Activated T-helper 17 cell treated with anti-CD3 and anti-CD28 coated beads, Interleukin-2, amount 50 U/mL, for 72 hours (primary cell): ENCODE measurements at regions not wholly inside any gene's neighbourhood (a gene's known extent, or its start where the extent isn't known, plus 50 kb on each side); places are given as distances from the start of the nearest gene placed in this dataset.
"Not testable (repeated sequence)": the region's sequence is repeated elsewhere in the genome, so short reads cannot be mapped to it uniquely, and the experiment has no call there.

Experiments
- ATAC-seq: fragments of 150-1000 bp; cut with Tn5 transposase; replicated peaks from 2 replicates; pipeline ENCODE4 v1.10.0; 2021; ENCODE audit warnings: mild to moderate bottlenecking, moderate library complexity
- H3K27ac Mint-ChIP-seq: one replicate; pipeline ENCODE4 v1.8.0; 2022; ENCODE audit warnings: mixed read lengths
- H3K27me3 Mint-ChIP-seq: one replicate; pipeline ENCODE4 v1.8.0; 2022; ENCODE audit warnings: mixed read lengths
- H3K36me3 Mint-ChIP-seq: one replicate; pipeline ENCODE4 v1.8.0; 2022; ENCODE audit warnings: low read depth, mild to moderate bottlenecking, mixed read lengths
- H3K4me1 Mint-ChIP-seq: one replicate; pipeline ENCODE4 v1.8.0; 2022; ENCODE audit warnings: mixed read lengths
- H3K4me3 Mint-ChIP-seq: one replicate; pipeline ENCODE4 v1.8.0; 2022; ENCODE audit warnings: mild to moderate bottlenecking, mixed read lengths
- H3K9me3 Mint-ChIP-seq: one replicate; pipeline ENCODE4 v1.8.0; 2022; ENCODE audit warnings: mixed read lengths

DNA sequence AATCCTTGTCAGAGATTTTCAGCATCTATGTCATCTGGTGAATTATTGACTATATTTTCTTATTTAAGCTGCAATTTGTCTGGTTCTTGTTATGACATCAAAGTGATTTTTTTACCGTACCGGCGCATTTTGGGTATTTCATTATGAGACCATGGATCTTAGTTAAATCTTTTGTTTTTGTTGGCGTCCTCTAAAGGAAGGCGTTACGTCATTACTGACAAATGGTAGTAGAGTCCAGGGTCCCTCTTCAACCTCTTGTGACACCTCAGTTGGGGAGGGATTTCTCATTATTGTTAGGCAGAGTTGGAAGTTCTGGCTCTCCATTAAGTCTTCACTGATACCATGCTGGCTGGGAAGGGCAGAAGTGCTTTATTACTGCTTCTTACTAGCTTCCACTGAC lies 175.8 kb upstream of the MMADHC start:
- Mint-ChIP-seq H3K4me3 (no peak overlapping the region), H3K27ac (no peak overlapping the region), H3K27me3 (no peaks in the 10 kb centered on the region), H3K9me3 (peaks cover 3% of the 10 kb centered on the region), H3K36me3 (no peaks in the 10 kb centered on the region), H3K4me1 (no peaks in the 10 kb centered on the region)
- no peak for ATAC-seq

DNA sequence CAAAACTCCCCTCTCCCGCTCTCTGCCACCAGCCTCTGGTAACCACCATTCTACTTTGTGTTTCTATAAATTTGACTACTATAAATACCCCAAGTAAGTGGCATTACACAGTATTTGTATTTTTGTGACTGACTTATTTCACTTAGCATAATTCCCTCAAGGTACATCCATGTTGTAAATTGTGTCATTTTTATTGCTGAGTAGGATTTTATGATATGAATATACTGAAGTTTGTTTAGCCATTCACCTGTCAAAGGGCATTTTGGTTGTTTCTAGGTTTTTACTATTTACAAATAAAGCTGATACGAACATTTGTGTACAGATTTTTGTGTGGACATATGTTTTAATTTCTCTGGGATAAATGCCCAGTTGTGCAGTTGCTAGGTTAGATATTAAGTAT lies 174.0 kb upstream of the MMADHC start:
- ATAC-seq = no peak
- H3K4me1 Mint-ChIP-seq = no peaks in the 10 kb centered on the region
- peaks cover 3% of the 10 kb centered on the region for H3K9me3 Mint-ChIP-seq
- no peaks in the 10 kb centered on the region for H3K36me3 Mint-ChIP-seq
- no peak overlapping the region for H3K27ac Mint-ChIP-seq
- H3K4me3 Mint-ChIP-seq = no peak overlapping the region
- H3K27me3 Mint-ChIP-seq = no peaks in the 10 kb centered on the region

DNA sequence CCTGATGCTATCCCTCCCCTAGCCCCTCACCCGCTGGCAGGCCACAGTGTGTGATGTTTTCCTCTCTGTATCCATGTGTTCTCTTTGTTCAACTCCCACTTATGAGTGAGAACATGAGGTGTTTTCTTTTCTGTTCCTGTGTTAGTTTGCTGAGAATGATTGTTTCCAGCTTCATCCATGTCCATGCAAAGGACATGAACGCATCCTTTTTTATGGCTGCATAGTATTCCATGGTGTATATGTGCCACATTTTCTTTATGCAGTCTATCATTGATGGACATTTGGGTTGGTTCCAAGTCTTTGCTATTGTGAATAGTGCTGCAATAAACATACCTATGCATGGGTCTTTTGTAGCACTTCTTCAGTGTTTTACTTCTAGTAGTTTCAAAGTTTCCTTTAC lies 171.8 kb upstream of the MMADHC start:
- H3K9me3 Mint-ChIP-seq, H3K4me1 Mint-ChIP-seq, H3K27me3 Mint-ChIP-seq, H3K36me3 Mint-ChIP-seq, H3K27ac Mint-ChIP-seq, ATAC-seq, H3K4me3 Mint-ChIP-seq: not testable (repeated sequence)

DNA sequence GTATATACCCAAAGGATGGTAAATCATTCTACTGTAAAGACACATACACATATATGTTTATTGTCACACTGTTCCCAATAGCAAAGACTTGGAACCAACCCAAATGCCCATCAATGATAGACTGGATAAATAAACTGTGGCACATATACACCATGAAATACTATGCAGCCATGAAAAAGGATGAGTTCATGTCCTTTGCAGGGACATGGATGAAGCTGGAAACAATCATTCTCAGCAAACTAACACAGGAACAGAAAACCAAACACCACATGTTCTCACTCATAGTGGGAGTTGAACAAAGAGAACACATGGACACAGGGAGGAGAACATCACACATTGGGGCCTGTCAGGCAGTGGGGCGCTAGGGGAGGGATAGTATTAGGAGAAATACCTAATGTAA lies 167.1 kb upstream of the MMADHC start:
- H3K27me3 Mint-ChIP-seq, H3K36me3 Mint-ChIP-seq, H3K9me3 Mint-ChIP-seq, ATAC-seq, H3K4me1 Mint-ChIP-seq, H3K27ac Mint-ChIP-seq, H3K4me3 Mint-ChIP-seq: not testable (repeated sequence)

DNA sequence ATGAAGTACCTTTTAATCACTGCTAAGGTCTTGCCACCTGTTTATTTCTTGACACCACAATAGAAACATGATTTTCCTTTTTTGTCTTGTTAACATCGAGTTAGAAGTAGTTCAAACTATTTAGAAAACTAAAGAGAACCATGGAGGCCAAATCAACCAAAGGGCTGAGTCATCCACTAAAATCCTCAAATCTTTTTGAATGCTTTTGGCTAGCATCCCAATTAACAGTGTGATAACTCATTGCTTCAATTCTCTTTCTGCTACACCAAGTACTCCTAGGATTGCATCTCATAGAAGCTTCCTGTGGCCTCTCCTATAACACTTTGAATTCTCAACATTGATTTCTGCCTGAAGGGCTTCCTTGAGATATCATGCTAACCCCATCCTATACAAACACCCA lies 159.9 kb upstream of the MMADHC start:
- H3K27ac Mint-ChIP-seq = no peak overlapping the region
- no peaks in the 10 kb centered on the region for H3K4me1 Mint-ChIP-seq
- no peaks in the 10 kb centered on the region for H3K36me3 Mint-ChIP-seq
- peaks cover 8% of the 10 kb centered on the region for H3K27me3 Mint-ChIP-seq
- ATAC-seq = no peak
- no peak overlapping the region for H3K4me3 Mint-ChIP-seq
- H3K9me3 Mint-ChIP-seq = no peaks in the 10 kb centered on the region

DNA sequence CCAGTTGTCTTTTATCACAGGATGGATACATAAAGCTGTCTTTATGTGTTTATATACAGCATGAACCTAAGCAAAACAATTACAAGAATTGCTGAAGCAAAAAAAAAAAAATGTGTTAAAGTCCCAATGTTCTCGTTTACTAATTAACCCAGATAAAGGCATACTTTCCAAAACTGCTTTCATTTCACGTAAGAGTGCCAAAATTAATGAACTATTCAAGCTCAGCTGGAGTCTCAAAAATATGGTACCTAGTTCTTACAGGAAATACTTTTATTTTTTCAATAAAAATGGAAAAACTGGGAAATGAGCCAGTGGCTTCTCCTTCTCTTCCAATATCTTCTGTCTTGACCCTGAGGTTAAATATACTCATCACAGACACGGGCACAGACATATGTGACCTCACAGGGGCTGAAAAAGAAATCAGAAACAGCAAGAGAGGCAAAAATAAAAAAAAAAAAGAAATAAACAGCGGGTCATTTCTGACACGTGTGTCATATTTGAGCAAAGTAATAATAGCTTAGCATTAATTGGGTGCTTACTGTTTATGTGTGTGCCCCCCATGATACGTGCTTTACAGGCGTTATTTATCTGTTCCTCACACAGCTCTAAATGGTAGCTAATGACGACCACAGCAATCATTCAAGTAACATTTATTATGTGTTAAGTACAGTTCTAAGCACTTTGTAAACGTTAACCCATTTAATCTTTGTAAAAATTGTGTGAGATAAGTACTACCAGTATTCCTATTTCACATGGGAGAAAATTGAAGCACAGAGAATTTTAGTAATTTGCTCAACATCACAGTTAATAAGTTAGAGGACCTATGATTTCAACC lies 158.0 kb upstream of the MMADHC start:
- no peak overlapping the region for H3K4me3 Mint-ChIP-seq

DNA sequence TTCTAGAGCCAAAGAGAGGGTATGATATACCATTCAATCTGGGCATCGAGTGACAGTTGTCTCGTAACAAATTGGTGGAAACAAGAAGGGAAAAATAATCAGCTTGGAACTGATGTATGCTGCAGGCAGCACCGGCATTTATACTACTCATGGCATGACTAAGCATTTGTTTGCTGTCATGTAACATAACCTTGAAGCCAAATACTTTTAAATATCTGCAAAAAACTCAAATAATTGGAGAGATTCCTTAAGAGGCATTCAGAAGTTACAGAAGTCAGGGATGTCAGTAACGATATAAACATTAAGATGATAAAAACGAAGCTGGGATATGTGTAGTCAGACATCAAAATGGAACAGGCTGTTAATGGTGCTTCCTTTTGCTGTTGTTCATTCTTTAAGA lies 157.3 kb upstream of the MMADHC start:
- Mint-ChIP-seq H3K27ac (no peak overlapping the region), H3K4me3 (no peak overlapping the region), H3K9me3 (no peaks in the 10 kb centered on the region), H3K36me3 (no peaks in the 10 kb centered on the region), H3K27me3 (peaks cover 8% of the 10 kb centered on the region), H3K4me1 (no peaks in the 10 kb centered on the region)
- no peak for ATAC-seq

More for the DNA sequence above, 158.0 kb upstream of the MMADHC start:
- no peaks in the 10 kb centered on the region for H3K36me3 Mint-ChIP-seq
- H3K9me3 Mint-ChIP-seq = no peaks in the 10 kb centered on the region
- H3K4me1 Mint-ChIP-seq = no peaks in the 10 kb centered on the region
- ATAC-seq = no peak
- peaks cover 8% of the 10 kb centered on the region for H3K27me3 Mint-ChIP-seq
- H3K27ac Mint-ChIP-seq = no peak overlapping the region

DNA sequence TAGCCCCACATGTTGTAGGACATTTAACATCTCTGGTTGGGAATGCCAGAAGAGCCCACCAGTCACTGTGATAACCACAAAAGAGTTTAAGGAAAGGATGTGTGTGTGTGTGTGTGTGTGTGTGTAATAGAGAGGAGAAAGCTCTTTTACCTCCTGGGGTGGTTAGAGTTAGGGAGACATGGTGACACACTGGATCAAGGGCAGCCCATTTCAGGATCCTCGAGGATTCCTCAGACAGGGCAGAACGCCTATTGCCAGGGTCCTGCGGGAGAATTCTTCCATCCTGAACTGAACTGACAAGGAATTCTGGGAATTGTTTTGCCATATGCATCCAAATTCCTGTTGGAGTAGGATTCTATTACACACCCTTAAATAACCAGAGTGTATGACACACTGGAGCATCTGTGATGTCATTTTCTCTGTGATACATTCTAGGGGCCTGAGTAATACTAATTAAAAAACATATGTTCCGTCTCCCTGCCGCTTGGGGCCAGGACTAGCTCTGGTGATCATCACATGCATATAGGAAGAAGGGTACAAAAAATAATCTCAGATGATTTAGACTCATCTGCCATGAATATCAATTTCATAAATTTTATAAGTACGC lies 156.4 kb upstream of the MMADHC start:
- no peaks in the 10 kb centered on the region for H3K36me3 Mint-ChIP-seq
- no peaks in the 10 kb centered on the region for H3K4me1 Mint-ChIP-seq
- peaks cover 8% of the 10 kb centered on the region for H3K27me3 Mint-ChIP-seq
- no peaks in the 10 kb centered on the region for H3K9me3 Mint-ChIP-seq
- H3K27ac Mint-ChIP-seq = no peak overlapping the region
- H3K4me3 Mint-ChIP-seq = no peak overlapping the region
- ATAC-seq = no peak

DNA sequence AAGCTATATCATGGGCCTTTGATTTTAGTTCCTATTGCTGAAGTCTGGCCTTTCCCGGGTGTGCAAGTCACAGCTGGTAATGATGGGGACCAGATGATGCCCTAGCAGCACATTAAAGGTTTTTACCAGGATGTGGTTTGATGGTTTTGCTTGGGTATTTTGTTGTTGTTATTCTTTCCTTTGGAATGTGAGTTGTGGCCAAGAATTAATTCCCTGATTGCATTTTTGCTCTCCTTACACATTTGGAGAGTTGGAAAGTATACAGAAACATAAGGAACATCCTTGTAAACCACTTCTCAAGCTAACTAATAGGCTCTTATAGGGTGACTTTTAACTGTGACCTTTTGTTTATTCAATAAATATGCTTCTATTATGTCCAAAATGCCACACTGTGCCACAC lies 154.1 kb upstream of the MMADHC start:
- Mint-ChIP-seq H3K36me3 (no peaks in the 10 kb centered on the region), H3K27ac (no peak overlapping the region), H3K4me3 (no peak overlapping the region), H3K4me1 (no peaks in the 10 kb centered on the region), H3K27me3 (peaks cover 8% of the 10 kb centered on the region), H3K9me3 (no peaks in the 10 kb centered on the region)
- no peak for ATAC-seq

DNA sequence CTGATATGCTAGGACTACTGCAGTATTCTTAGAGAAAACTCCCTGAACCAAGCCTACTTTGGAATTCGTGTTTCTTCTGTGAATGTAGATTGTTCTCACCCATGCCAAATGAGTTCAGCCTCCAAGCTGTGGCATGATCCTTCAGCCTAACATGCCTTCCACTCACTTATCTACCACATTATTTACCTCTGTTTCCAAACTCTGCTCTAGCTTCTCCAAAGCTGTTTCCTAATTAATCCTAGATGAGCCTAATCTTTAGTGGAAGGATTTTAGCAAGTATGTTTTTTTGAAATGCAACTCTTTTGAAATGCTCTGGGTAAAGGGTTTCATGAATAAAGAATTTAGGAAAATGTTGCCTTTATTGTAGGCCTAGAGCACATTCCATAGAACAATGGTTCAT lies 152.9 kb upstream of the MMADHC start:
- Mint-ChIP-seq H3K4me3 (no peak overlapping the region), H3K27me3 (peaks cover 5% of the 10 kb centered on the region), H3K9me3 (no peaks in the 10 kb centered on the region), H3K27ac (no peak overlapping the region), H3K36me3 (no peaks in the 10 kb centered on the region), H3K4me1 (no peaks in the 10 kb centered on the region)
- ATAC-seq = no peak

DNA sequence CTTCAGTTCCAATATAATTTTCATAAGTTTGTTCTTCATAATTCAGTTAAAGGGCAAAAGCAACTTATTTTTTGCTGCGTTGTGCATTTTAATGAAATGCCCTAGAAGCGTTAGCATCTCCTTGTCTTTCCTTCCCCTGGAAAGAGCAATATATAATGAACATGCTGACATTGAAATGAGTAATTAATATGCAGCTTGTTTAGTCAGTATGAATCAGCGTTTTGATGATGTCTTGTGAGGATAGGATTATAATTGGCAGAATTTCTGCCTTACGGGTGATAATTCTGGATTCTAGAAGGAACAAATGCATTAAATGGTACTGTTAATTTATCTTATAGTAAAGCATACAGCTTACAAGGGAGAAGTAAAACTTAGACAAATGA lies 152.3 kb upstream of the MMADHC start:
- ATAC-seq = no peak
- no peaks in the 10 kb centered on the region for H3K4me1 Mint-ChIP-seq

DNA sequence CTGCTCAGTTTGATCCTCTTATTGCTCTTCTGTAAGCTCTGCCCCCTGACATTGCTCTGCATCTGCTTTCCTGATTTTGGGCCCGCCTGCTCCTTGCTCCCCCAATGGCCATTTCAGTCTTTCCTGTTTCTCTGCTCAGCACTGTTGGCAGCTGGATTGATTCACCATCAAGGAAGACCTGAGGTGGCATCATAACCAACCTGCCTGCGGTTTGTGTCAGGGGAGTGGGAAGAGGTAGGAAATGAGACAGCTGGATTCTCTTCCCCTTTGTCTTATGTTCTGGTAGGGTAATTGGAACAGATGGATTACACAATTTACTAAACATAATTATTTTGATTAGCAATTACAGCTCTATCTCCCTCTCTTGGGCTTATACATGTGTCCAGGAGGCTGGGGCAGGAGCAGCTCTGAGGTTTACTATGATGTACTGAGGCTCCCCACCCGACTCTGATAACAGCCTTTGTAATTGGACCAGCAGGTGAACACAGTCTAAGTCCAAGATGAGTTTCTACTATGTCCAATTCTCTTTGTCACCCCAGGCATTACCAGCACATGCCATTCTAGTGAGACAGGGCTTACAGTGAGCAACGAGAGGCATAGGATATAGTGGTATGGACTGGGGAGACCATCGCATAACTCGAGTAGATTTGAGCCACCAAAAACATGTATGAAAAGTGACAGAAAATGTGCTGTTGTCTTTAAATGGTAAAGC lies 151.8 kb upstream of the MMADHC start:
- Mint-ChIP-seq H3K4me3 (no peak overlapping the region), H3K27me3 (peaks cover 5% of the 10 kb centered on the region), H3K27ac (no peak overlapping the region), H3K4me1 (no peaks in the 10 kb centered on the region), H3K36me3 (no peaks in the 10 kb centered on the region), H3K9me3 (no peaks in the 10 kb centered on the region)
- no peak for ATAC-seq

More for the DNA sequence above, 152.3 kb upstream of the MMADHC start:
- H3K27ac Mint-ChIP-seq = no peak overlapping the region
- H3K27me3 Mint-ChIP-seq = peaks cover 5% of the 10 kb centered on the region
- H3K9me3 Mint-ChIP-seq = no peaks in the 10 kb centered on the region
- H3K36me3 Mint-ChIP-seq = no peaks in the 10 kb centered on the region
- H3K4me3 Mint-ChIP-seq = no peak overlapping the region

DNA sequence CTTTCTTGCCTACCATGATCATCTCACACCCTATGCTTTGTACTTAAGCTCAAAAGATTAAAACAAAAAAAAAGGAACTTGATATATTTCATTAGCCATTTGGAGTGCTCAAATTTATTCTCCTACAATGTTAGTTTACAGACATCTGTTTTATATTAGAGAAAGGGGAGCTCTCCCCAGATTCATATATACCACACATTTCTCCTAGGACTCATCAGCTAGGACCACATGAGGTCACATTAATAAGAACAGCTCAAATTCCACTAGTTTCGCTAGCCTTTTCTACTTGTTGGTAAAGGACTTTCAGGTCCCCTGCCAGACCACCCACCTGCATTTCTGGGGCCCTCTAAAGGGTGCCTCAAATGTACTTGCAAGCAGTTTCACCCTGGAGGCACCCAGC lies 151.2 kb upstream of the MMADHC start:
- H3K36me3 Mint-ChIP-seq = no peaks in the 10 kb centered on the region
- H3K9me3 Mint-ChIP-seq = no peaks in the 10 kb centered on the region

DNA sequence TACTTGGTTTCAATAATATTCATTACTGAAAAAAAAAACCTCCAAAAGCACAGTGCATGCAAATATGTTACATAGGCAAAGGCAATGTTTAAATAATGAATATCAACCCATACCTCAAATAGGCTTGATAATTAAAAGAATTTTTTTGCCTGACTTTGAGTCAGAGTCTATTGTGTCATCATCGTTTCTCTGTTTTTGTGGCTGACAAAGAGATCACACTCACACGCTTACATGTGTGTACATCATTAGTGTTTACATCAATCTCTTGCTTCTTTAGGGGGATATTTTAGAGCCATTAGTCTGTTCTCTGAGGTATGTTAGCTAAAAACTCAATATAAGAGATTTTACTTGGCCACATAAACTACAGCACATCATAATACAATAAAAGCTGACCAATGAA lies 150.3 kb upstream of the MMADHC start:
- Mint-ChIP-seq H3K36me3 (no peaks in the 10 kb centered on the region), H3K4me3 (no peak overlapping the region), H3K27me3 (no peaks in the 10 kb centered on the region), H3K27ac (no peak overlapping the region), H3K4me1 (no peaks in the 10 kb centered on the region), H3K9me3 (no peaks in the 10 kb centered on the region)
- no peak for ATAC-seq

More for the DNA sequence above, 151.2 kb upstream of the MMADHC start:
- Mint-ChIP-seq H3K27ac (no peak overlapping the region), H3K27me3 (peaks cover 2% of the 10 kb centered on the region), H3K4me3 (no peak overlapping the region), H3K4me1 (no peaks in the 10 kb centered on the region)
- ATAC-seq = no peak
